ENCODE measurements at regions not wholly inside any gene's neighbourhood (a gene's known extent, or its start where the extent isn't known, plus 50 kb on each side); places are given as distances from the start of the nearest gene placed in this dataset.
"Not testable (repeated sequence)": the region's sequence is repeated elsewhere in the genome, so short reads cannot be mapped to it uniquely, and the experiment has no call there.

- no peaks in the 10 kb centered on the region for H3K27me3 ChIP-seq (ENCODE audit: control insufficient read depth, insufficient read depth, low read length)
- H3K4me3 ChIP-seq (ENCODE audit: low read length), result no peak overlapping the region
- no peaks in the 10 kb centered on the region for H3K36me3 ChIP-seq (ENCODE audit: control insufficient read depth, insufficient read depth, low read length)
- no CpG with 5 or more reads among the region's 1 CpG for WGBS (ENCODE audit: insufficient coverage, insufficient read length)
- no peak overlapping the region for H3K27ac ChIP-seq (ENCODE audit: low read length)
- H3K9me3 ChIP-seq (ENCODE audit: control insufficient read depth, insufficient read depth, low read length), result no peaks in the 10 kb centered on the region
- no peak for DNase-seq (ENCODE audit: low read depth, low spot score)
- H3K4me1 ChIP-seq (ENCODE audit: control insufficient read depth, insufficient read depth, low read length), result no peaks in the 10 kb centered on the region
These were observed 137.7 kb upstream of the XIRP2 start for GRCh38 chr2:166750624-166751023.

GRCh38 chr2:166744117-166744516 lies 144.2 kb upstream of the XIRP2 start:
- not testable (repeated sequence) for H3K9me3 ChIP-seq (ENCODE audit: control insufficient read depth, insufficient read depth, low read length); DNase-seq (ENCODE audit: low read depth, low spot score); H3K27ac ChIP-seq (ENCODE audit: low read length); H3K4me3 ChIP-seq (ENCODE audit: low read length); H3K27me3 ChIP-seq (ENCODE audit: control insufficient read depth, insufficient read depth, low read length); H3K36me3 ChIP-seq (ENCODE audit: control insufficient read depth, insufficient read depth, low read length); H3K4me1 ChIP-seq (ENCODE audit: control insufficient read depth, insufficient read depth, low read length)
- no CpG with 5 or more reads among the region's 1 CpG for WGBS (ENCODE audit: insufficient coverage, insufficient read length)

- not testable (repeated sequence) for H3K27me3 ChIP-seq (ENCODE audit: control insufficient read depth, insufficient read depth, low read length); H3K36me3 ChIP-seq (ENCODE audit: control insufficient read depth, insufficient read depth, low read length); H3K4me3 ChIP-seq (ENCODE audit: low read length); H3K27ac ChIP-seq (ENCODE audit: low read length); H3K4me1 ChIP-seq (ENCODE audit: control insufficient read depth, insufficient read depth, low read length); H3K9me3 ChIP-seq (ENCODE audit: control insufficient read depth, insufficient read depth, low read length); DNase-seq (ENCODE audit: low read depth, low spot score)
- WGBS (ENCODE audit: insufficient coverage, insufficient read length), result no CpG with 5 or more reads among the region's 10 CpGs
These were observed 144.8 kb upstream of the XIRP2 start for GRCh38 chr2:166743482-166743881.

GRCh38 chr2:166727095-166727494 lies 161.2 kb upstream of the XIRP2 start:
- no peak for DNase-seq (ENCODE audit: low read depth, low spot score)
- no peaks in the 10 kb centered on the region for H3K9me3 ChIP-seq (ENCODE audit: control insufficient read depth, insufficient read depth, low read length)
- no peaks in the 10 kb centered on the region for H3K27me3 ChIP-seq (ENCODE audit: control insufficient read depth, insufficient read depth, low read length)
- no peaks in the 10 kb centered on the region for H3K4me1 ChIP-seq (ENCODE audit: control insufficient read depth, insufficient read depth, low read length)
- no CpG with 5 or more reads among the region's 2 CpGs for WGBS (ENCODE audit: insufficient coverage, insufficient read length)
- H3K4me3 ChIP-seq (ENCODE audit: low read length), result no peak overlapping the region
- no peak overlapping the region for H3K27ac ChIP-seq (ENCODE audit: low read length)
- no peaks in the 10 kb centered on the region for H3K36me3 ChIP-seq (ENCODE audit: control insufficient read depth, insufficient read depth, low read length)

- no peak overlapping the region for H3K27ac ChIP-seq (ENCODE audit: low read length)
- DNase-seq (ENCODE audit: low read depth, low spot score), result no peak
- H3K27me3 ChIP-seq (ENCODE audit: control insufficient read depth, insufficient read depth, low read length), result no peaks in the 10 kb centered on the region
- H3K4me1 ChIP-seq (ENCODE audit: control insufficient read depth, insufficient read depth, low read length), result no peaks in the 10 kb centered on the region
- no peaks in the 10 kb centered on the region for H3K9me3 ChIP-seq (ENCODE audit: control insufficient read depth, insufficient read depth, low read length)
- WGBS (ENCODE audit: insufficient coverage, insufficient read length), result no CpG with 5 or more reads among the region's 2 CpGs
- no peaks in the 10 kb centered on the region for H3K36me3 ChIP-seq (ENCODE audit: control insufficient read depth, insufficient read depth, low read length)
- no peak overlapping the region for H3K4me3 ChIP-seq (ENCODE audit: low read length)
These were observed 162.1 kb upstream of the XIRP2 start for GRCh38 chr2:166725927-166726924.

GRCh38 chr2:166716968-166717367 lies 171.3 kb upstream of the XIRP2 start:
- no peak overlapping the region for H3K27ac ChIP-seq (ENCODE audit: low read length)
- H3K27me3 ChIP-seq (ENCODE audit: control insufficient read depth, insufficient read depth, low read length), result no peaks in the 10 kb centered on the region
- H3K36me3 ChIP-seq (ENCODE audit: control insufficient read depth, insufficient read depth, low read length), result no peaks in the 10 kb centered on the region
- H3K4me1 ChIP-seq (ENCODE audit: control insufficient read depth, insufficient read depth, low read length), result no peaks in the 10 kb centered on the region
- H3K4me3 ChIP-seq (ENCODE audit: low read length), result no peak overlapping the region
- no peaks in the 10 kb centered on the region for H3K9me3 ChIP-seq (ENCODE audit: control insufficient read depth, insufficient read depth, low read length)
- no peak for DNase-seq (ENCODE audit: low read depth, low spot score)

GRCh38 chr2:166700079-166700478 lies 188.2 kb upstream of the XIRP2 start:
- H3K27me3 ChIP-seq (ENCODE audit: control insufficient read depth, insufficient read depth, low read length), result no peaks in the 10 kb centered on the region
- no peaks in the 10 kb centered on the region for H3K9me3 ChIP-seq (ENCODE audit: control insufficient read depth, insufficient read depth, low read length)
- H3K4me1 ChIP-seq (ENCODE audit: control insufficient read depth, insufficient read depth, low read length), result no peaks in the 10 kb centered on the region
- H3K27ac ChIP-seq (ENCODE audit: low read length), result no peak overlapping the region
- WGBS (ENCODE audit: insufficient coverage, insufficient read length), result no CpG with 5 or more reads among the region's 2 CpGs
- no peak overlapping the region for H3K4me3 ChIP-seq (ENCODE audit: low read length)
- no peaks in the 10 kb centered on the region for H3K36me3 ChIP-seq (ENCODE audit: control insufficient read depth, insufficient read depth, low read length)
- no peak for DNase-seq (ENCODE audit: low read depth, low spot score)

GRCh38 chr2:166695154-166695553 lies 193.1 kb upstream of the XIRP2 start:
- Histone ChIP-seq H3K4me3 (ENCODE audit: low read length) (no peak overlapping the region), H3K9me3 (ENCODE audit: control insufficient read depth, insufficient read depth, low read length) (no peaks in the 10 kb centered on the region), H3K4me1 (ENCODE audit: control insufficient read depth, insufficient read depth, low read length) (no peaks in the 10 kb centered on the region), H3K27me3 (ENCODE audit: control insufficient read depth, insufficient read depth, low read length) (no peaks in the 10 kb centered on the region), H3K27ac (ENCODE audit: low read length) (no peak overlapping the region), H3K36me3 (ENCODE audit: control insufficient read depth, insufficient read depth, low read length) (no peaks in the 10 kb centered on the region)
- DNase-seq (ENCODE audit: low read depth, low spot score), result no peak
- no CpG with 5 or more reads among the region's 1 CpG for WGBS (ENCODE audit: insufficient coverage, insufficient read length)

- H3K4me3 ChIP-seq (ENCODE audit: low read length); H3K27me3 ChIP-seq (ENCODE audit: control insufficient read depth, insufficient read depth, low read length); H3K36me3 ChIP-seq (ENCODE audit: control insufficient read depth, insufficient read depth, low read length); H3K27ac ChIP-seq (ENCODE audit: low read length); DNase-seq (ENCODE audit: low read depth, low spot score); H3K9me3 ChIP-seq (ENCODE audit: control insufficient read depth, insufficient read depth, low read length); H3K4me1 ChIP-seq (ENCODE audit: control insufficient read depth, insufficient read depth, low read length): not testable (repeated sequence)
- no CpG with 5 or more reads among the region's 4 CpGs for WGBS (ENCODE audit: insufficient coverage, insufficient read length)
These were observed 192.0 kb upstream of the SCN7A start for GRCh38 chr2:166686057-166686456.

GRCh38 chr2:166677996-166678395 lies 183.9 kb upstream of the SCN7A start:
- no CpG with 5 or more reads among the region's 1 CpG for WGBS (ENCODE audit: insufficient coverage, insufficient read length)
- H3K9me3 ChIP-seq (ENCODE audit: control insufficient read depth, insufficient read depth, low read length), result no peaks in the 10 kb centered on the region
- H3K27ac ChIP-seq (ENCODE audit: low read length), result no peak overlapping the region
- no peaks in the 10 kb centered on the region for H3K27me3 ChIP-seq (ENCODE audit: control insufficient read depth, insufficient read depth, low read length)
- DNase-seq (ENCODE audit: low read depth, low spot score), result no peak
- H3K4me1 ChIP-seq (ENCODE audit: control insufficient read depth, insufficient read depth, low read length), result no peaks in the 10 kb centered on the region
- no peak overlapping the region for H3K4me3 ChIP-seq (ENCODE audit: low read length)
- no peaks in the 10 kb centered on the region for H3K36me3 ChIP-seq (ENCODE audit: control insufficient read depth, insufficient read depth, low read length)

- H3K4me1 ChIP-seq (ENCODE audit: control insufficient read depth, insufficient read depth, low read length), result no peaks in the 10 kb centered on the region
- H3K9me3 ChIP-seq (ENCODE audit: control insufficient read depth, insufficient read depth, low read length), result no peaks in the 10 kb centered on the region
- H3K27ac ChIP-seq (ENCODE audit: low read length), result no peak overlapping the region
- H3K36me3 ChIP-seq (ENCODE audit: control insufficient read depth, insufficient read depth, low read length), result no peaks in the 10 kb centered on the region
- H3K4me3 ChIP-seq (ENCODE audit: low read length), result no peak overlapping the region
- DNase-seq (ENCODE audit: low read depth, low spot score), result no peak
- H3K27me3 ChIP-seq (ENCODE audit: control insufficient read depth, insufficient read depth, low read length), result no peaks in the 10 kb centered on the region
These were observed 182.7 kb upstream of the SCN7A start for GRCh38 chr2:166676716-166677115.
